ENCODE measurements at regions not wholly inside any gene's neighbourhood (a gene's known extent, or its start where the extent isn't known, plus 50 kb on each side); places are given as distances from the start of the nearest gene placed in this dataset.
"Not testable (repeated sequence)": the region's sequence is repeated elsewhere in the genome, so short reads cannot be mapped to it uniquely, and the experiment has no call there.

DNA sequence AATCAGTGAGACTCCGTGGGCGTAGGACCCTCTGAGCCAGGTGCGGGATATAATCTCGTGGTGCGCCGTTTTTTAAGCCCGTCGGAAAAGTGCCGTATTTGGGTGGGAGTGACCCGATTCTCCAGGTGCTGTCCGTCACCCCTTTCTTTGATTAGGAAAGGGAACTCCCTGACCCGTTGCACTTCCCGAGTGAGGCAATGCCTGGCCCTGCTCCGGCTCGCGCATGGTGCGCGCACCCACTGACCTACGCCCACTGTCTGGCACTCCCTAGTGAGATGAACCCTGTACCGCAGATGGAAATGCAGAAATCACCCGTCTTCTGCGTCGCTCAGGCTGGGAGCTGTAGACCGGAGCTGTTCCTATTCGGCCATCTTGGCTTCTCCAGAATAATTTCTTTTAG lies 612.3 kb downstream of the RAPGEF2 start:
- ATAC-seq; H3K36me3 Mint-ChIP-seq; DNase-seq (ENCODE audit: low spot score in 2 of 2); H3K27ac Mint-ChIP-seq: not testable (repeated sequence)
- H3K9me3 Mint-ChIP-seq, result peaks cover 0 to 10% of the 10 kb centered on the region in 2 donors

DNA sequence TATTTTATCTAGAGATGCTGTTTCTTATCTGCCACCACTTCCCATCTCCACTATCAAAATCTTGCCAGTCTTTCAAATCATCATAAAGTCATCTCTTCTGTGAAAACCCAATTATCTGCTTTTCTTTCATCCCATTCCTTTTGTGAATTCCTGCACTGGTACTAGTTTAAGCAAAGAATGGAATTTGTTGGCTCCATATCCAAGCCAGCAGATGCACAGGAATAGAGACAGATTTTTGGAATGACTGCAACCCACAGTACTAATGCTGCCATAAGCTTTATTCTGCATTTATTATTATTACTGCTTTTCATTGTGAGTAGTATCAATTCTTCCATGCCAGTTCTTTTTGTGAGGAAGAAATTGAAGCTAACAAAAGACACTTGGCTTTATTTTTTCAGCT lies 616.7 kb downstream of the RAPGEF2 start:
- Mint-ChIP-seq H3K9me3 (peaks cover 6 to 14% of the 10 kb centered on the region in 2 donors), H3K36me3 (no peaks in the 10 kb centered on the region), H3K27ac (no peak overlapping the region)
- ATAC-seq, result no peak
- no peak for DNase-seq (ENCODE audit: low spot score in 2 of 2)

DNA sequence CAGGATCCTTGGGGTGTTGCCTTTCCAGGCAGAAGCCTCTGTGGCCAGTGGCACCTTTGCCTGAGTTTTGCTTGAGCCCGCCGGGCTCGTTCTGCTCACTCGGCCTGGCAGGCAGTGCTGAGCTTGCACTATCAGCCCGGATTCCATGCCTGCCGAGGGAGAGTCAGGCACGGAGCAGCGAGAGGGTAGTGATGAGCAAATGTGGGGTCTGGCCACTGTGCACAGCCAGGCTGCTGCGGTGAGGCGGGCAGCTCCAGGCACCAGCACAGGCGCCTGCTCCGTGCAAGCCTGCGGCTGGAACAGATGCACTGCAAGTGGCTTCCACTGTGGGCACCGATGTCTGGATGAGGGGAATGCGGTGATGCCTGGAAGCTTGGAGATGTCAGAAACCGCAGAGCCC lies 619.2 kb downstream of the RAPGEF2 start:
- Mint-ChIP-seq H3K36me3 (no peaks in the 10 kb centered on the region), H3K9me3 (peaks cover 11 to 12% of the 10 kb centered on the region in 2 donors), H3K27ac (no peak overlapping the region)
- DNase-seq (ENCODE audit: low spot score in 2 of 2) (no peak), ATAC-seq (no peak)

DNA sequence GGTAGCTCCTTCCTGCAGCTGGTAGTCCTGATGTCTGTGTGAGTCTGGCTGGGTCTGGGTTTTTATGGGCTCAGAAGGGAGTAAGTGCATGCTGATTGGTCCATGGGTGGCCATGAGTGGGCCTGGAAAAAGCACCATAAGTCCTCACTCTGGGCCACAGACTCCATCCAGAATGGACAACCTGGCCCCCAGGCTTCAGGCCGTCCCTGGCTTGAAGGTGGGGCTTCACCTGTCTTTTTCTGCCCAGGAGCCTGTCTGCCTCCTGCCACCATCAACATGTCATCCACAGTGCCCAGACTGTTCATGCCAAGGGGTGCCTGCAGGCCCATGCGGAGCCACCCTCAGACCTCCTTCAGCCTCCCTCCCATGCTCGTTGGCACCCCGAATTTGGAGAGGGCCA lies 620.0 kb downstream of the RAPGEF2 start:
- Mint-ChIP-seq H3K27ac (no peak overlapping the region), H3K9me3 (peaks cover 12 to 13% of the 10 kb centered on the region in 2 donors), H3K36me3 (no peaks in the 10 kb centered on the region)
- ATAC-seq (no peak), DNase-seq (ENCODE audit: low spot score in 2 of 2) (no peak)

DNA sequence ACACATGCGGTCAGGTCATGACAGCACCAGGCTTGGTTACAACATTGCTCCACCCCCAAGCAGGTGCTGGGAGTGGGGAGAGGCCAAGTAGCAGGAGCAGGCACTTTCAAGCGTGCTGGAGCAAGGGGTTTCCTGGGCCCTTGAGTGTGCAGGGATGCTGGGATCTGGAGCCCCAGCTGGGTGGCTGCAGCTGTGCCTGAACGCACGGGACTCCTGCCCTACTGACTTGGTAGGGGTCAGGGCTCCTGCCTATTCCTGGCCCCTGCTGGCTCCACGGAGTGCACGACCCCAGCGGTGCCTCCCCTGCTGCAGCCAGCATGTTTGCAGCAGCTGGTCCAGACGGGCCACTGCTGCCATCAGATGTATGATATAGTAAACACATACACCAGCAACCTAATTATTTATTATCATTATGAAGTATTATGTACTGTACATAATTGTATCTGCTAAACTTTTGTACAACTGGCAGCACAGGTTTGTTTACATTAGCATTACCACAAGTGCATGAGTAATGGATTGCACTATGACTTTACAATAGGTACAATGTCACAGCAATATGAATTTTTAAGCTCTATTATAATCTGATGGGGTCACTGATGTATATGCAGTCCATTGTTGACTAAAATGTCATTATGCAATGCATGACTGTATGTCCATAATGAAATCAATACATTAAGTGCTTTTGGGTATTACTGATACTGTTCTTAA lies 620.6 kb downstream of the RAPGEF2 start:
- no peak for ATAC-seq
- DNase-seq (ENCODE audit: low spot score in 2 of 2), result no peak

DNA sequence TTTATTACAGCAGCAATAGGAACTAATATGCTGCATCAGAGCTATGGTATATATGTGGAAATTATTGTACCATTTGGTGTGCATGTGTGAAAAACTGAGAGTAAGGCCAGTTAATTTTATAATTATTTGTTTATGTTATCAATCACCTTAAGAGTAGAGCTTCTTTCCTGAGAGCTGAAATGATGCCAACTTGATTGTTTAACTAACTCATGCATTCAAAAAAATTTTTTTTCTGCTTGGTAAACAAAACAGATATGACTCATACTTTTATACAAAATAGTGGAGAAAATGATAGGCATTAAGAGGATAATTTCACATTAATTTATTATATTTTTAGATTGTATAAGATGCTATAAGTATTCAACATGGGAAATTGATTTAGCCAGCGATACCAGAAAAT lies 622.7 kb downstream of the RAPGEF2 start:
- ATAC-seq (no peak), DNase-seq (ENCODE audit: low spot score in 2 of 2) (no peak)
- no peak overlapping the region for H3K27ac Mint-ChIP-seq
- peaks cover 9 to 11% of the 10 kb centered on the region in 2 donors for H3K9me3 Mint-ChIP-seq
- H3K36me3 Mint-ChIP-seq, result no peaks in the 10 kb centered on the region

More for the DNA sequence above, 620.6 kb downstream of the RAPGEF2 start:
- no peaks in the 10 kb centered on the region for H3K36me3 Mint-ChIP-seq
- H3K27ac Mint-ChIP-seq, result no peak overlapping the region
- peaks cover 9 to 12% of the 10 kb centered on the region in 2 donors for H3K9me3 Mint-ChIP-seq

DNA sequence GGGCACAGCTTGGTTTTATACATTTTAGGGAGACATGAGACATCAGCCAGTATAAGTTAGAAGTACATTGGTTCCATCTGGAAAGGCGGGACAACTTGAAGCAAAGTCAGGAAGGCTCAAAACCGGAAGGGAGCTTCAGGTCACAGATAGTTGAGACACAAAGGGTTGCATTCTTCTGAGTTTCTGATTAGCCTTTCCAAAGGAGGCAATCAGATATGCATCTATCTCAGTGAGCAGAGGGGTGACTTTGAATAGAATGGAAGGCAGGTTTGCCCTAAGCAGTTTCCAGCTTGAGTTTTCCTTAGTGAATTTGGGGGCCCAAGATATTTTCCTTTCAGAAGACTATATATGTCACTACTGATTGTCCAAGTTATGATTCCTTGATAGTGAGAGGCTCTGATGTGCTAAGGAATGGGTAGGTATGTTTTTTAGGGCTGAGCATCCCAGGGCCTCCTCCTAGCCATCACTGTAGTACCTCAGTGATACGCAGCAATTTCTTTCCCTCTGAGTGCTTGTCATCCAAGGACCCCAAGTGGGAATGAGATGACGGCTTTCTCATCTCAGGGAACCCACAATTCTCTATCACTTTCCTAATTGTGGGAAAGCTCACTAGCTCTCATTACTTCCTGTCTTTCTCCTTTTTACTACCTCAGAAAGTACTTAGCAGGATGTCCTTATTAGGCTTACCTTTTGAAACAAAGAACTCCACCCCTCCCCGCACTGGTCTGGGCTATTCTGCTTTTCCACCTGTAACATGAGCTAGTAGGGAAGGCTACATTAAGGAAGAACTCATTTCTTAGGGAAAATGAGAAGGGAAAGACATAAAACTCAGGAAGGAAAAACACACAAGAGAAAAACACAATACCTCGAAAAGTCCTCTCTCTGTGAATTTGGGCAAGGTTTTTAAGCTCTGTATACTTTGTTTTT lies 632.7 kb downstream of the RAPGEF2 start:
- DNase-seq (ENCODE audit: low spot score in 2 of 2), result no peak
- H3K9me3 Mint-ChIP-seq, result peaks cover 3 to 9% of the 10 kb centered on the region in 2 donors
- no peak for ATAC-seq
- H3K36me3 Mint-ChIP-seq, result no peaks in the 10 kb centered on the region
- no peak overlapping the region for H3K27ac Mint-ChIP-seq

DNA sequence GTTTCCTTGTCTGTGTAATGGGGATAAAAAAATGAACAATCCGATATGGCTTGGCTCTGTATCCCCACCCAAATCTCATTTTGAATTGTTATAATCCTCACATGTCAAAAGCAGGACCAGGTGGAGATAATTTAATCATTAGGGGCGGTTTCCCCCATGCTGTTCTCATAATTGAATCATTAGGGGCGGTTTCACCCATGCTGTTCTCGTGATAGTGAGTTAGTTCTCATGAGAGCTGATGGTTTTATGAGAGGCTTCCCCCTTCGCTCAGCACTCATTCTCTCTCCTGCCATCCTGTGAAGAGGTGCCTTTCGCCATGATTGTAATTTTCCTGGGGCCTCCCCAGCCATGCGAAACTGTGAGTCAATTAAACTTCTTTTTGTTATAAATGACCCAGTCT lies 633.5 kb downstream of the RAPGEF2 start:
- DNase-seq (ENCODE audit: low spot score in 2 of 2) (no peak), ATAC-seq (no peak)
- Mint-ChIP-seq H3K27ac (no peak overlapping the region), H3K9me3 (peaks cover 9 to 14% of the 10 kb centered on the region in 2 donors), H3K36me3 (peaks cover 0 to under 1% of the 10 kb centered on the region in 2 donors)

DNA sequence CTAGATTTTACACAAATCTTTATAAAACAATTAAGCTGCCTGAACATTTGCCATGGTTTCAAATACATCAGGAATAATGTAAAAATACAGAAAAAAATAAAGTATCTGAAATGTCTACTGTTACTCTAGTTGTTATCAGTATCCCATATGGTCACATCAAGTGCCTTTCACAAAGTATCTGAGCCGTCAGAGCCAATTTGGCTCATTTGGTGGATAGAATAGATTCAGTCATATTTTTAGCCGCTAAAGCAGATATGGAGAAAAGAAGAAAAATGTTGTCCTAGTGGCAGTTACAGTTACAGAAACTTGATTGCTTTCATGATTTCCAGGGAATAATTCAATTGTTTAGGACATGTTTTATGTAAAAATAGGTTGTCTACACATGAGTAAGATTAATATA lies 641.1 kb downstream of the RAPGEF2 start:
- DNase-seq (ENCODE audit: low spot score in 2 of 2) (no peak), ATAC-seq (no peak)
- H3K36me3 Mint-ChIP-seq, result peaks cover 0 to 4% of the 10 kb centered on the region in 2 donors
- peaks cover 23% of the 10 kb centered on the region in 2 donors for H3K9me3 Mint-ChIP-seq
- no peak overlapping the region for H3K27ac Mint-ChIP-seq

DNA sequence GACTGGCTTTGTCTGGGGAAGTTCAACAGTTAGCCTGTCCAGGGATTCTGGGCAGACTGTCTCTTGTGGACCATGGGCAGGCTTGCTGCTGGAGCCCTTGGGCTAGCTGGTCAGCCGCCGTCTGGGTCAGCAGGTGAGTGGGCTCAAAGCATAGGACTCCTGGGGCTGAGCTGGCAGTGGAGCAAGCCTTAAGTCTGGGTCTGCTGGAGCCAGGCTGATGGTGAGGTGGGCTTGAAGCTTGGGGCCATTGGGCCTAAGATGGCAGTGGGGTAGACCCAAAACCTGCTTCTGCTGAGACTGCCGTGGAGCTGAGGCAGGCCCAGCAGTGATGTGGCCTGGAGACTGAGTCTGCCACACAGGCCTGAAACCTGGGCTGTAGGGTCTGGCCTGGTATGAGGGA lies 645.1 kb downstream of the RAPGEF2 start:
- DNase-seq (ENCODE audit: low spot score in 2 of 2), result no peak
- Mint-ChIP-seq H3K36me3 (no peaks in the 10 kb centered on the region), H3K9me3 (peaks cover 3 to 6% of the 10 kb centered on the region in 2 donors), H3K27ac (no peak overlapping the region)
- ATAC-seq, result no peak

DNA sequence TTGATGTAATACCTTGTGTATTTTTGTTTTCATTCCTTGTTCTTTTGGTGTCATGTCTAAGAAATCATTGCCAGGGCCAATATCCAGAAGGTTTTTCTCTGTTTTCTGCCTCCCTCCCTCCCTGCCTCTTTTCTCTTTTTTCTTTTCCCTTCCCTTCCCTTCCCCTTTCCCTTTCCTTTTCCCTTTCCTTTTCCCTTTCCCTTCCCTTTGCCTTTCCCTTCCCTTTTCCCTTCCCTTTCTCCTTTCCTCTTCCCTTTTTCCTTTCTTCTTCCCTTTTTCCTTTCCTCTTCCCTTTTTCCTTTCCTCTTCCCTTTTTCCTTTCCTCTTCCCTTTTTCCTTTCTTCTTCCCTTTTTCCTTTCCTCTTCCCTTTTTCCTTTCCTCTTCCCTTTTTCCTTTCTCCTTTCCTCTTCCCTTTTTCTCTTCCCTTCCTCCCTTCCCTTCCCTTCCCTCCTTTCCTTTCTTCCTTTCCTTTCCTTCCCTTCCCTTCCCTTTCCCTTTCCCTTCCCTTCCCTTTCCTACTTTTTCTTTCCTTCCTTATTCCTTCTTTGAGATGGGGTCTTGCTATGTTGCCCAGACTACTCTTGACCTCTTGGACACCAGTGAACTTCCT lies 646.1 kb downstream of the RAPGEF2 start:
- ATAC-seq, result no peak
- Mint-ChIP-seq H3K36me3 (no peaks in the 10 kb centered on the region), H3K27ac (no peak overlapping the region), H3K9me3 (peaks cover 0 to 5% of the 10 kb centered on the region in 2 donors)
- no peak for DNase-seq (ENCODE audit: low spot score in 2 of 2)

DNA sequence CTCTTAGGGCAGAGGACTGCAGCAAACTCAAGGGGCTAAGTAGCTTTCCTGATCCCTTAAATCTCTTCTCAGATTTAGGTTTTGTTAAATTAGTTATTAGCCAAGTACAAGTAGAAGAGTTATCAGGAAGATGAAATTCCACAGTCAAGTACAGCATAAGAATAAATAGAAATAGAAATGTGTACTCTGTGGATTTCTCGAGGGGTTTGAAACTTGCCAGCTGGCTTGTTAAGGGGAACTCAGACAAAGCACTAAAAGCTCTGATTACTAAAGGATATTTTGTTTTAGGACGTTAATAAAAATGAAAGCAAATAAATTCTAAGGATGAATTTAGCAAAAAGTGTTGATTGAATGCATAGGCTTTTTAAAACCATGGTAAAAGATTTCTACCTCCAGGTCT lies 654.6 kb downstream of the RAPGEF2 start:
- ATAC-seq (no peak), DNase-seq (ENCODE audit: low spot score in 2 of 2) (no peak)
- Mint-ChIP-seq H3K27ac (no peak overlapping the region), H3K36me3 (peaks cover 0 to 6% of the 10 kb centered on the region in 2 donors), H3K9me3 (peaks cover 5 to 8% of the 10 kb centered on the region in 2 donors)

DNA sequence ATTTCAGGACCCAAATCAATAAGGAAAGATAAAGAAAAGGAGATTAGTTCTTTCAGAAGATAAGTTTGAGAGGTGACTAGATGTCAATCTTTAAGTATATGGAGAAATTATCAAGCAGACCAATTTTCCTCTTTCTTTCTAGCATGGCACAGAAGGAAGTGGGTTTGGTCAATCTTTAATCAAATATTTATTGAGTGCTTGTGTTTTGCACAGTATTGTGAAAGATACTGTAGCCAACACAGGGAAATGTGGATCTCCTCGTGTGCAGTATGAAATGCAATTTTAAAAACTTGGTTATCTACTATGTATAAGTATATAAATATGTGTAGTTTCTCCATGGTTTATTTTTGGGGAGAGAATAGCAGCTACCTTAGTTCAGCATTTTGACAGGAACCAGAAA lies 655.2 kb downstream of the RAPGEF2 start:
- Mint-ChIP-seq H3K9me3 (peaks cover 5 to 8% of the 10 kb centered on the region in 2 donors), H3K36me3 (peaks cover 0 to 6% of the 10 kb centered on the region in 2 donors), H3K27ac (no peak overlapping the region)
- DNase-seq (ENCODE audit: low spot score in 2 of 2), result no peak
- no peak for ATAC-seq

DNA sequence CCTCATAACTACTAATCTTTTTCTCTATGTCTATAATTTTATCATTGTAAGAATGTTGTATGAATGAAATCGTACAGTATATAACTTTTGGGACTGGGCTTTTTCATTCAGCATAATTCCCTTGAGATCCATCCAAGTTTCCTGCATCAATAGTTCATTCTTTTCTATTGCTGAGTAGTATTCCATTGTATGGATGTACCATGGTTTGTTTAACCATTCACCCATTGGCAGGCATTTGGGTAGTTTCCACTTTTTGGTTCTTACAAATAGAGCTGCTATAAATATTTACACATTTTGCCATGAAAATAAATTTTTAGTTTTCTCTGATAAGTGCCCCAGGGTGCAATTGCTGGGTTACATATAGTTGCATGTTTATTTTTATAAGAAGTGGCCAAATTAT lies 659.8 kb downstream of the RAPGEF2 start:
- Mint-ChIP-seq H3K27ac (no peak overlapping the region), H3K36me3 (no peaks in the 10 kb centered on the region), H3K9me3 (no peaks in the 10 kb centered on the region)
- no peak for ATAC-seq
- no peak for DNase-seq (ENCODE audit: low spot score in 2 of 2)

DNA sequence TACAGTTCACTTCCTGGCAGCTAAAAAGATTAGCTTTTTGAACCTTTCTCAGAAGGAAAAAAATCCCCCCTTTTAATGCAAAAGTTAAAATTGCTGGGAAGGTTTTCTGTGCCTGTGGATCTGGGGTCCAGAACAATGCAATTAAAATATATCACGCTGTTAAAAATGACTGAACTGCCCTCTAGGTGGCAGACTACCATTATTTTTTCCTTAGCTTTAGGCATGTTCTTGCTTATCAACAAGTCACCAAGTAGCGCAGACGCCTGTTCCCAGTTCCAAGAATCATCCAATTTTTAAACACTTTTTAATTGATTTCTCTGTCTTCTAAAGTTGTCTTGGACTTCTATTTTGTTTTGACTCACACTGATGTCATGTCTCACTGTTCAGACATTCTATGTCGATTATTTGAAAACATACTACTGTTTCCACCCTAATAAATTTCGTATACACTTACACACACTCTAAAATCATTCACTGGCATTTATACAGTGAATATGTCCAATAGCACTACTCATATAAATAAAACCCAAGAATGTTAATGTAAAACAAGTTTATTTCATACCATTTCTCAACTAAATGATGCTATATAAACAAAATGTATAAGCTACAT lies 661.6 kb downstream of the RAPGEF2 start:
- H3K27ac Mint-ChIP-seq, result no peak overlapping the region
- H3K36me3 Mint-ChIP-seq, result no peaks in the 10 kb centered on the region
- ATAC-seq (no peak), DNase-seq (ENCODE audit: low spot score in 2 of 2) (no peak)
- no peaks in the 10 kb centered on the region for H3K9me3 Mint-ChIP-seq

DNA sequence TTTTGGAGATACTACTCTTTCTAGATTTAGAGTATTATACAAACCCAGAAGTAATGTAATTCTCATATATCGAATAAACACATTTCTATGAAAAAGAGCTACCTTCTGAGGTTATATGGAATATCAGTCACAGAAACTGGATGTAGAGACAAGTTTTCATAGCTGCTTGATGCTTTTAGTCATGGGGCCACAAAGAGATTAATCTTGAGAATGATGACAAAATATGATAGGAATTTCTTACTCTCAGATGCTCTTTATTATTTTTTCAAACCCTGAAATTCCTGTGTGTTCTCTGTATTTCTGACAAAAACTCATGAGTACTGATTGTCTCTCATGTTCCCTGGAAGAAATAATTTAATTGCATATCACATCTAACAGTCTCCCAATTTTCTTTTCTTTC lies 662.5 kb downstream of the RAPGEF2 start:
- Mint-ChIP-seq H3K36me3 (no peaks in the 10 kb centered on the region), H3K9me3 (no peaks in the 10 kb centered on the region), H3K27ac (no peak overlapping the region)
- ATAC-seq (no peak), DNase-seq (ENCODE audit: low spot score in 2 of 2) (no peak)

DNA sequence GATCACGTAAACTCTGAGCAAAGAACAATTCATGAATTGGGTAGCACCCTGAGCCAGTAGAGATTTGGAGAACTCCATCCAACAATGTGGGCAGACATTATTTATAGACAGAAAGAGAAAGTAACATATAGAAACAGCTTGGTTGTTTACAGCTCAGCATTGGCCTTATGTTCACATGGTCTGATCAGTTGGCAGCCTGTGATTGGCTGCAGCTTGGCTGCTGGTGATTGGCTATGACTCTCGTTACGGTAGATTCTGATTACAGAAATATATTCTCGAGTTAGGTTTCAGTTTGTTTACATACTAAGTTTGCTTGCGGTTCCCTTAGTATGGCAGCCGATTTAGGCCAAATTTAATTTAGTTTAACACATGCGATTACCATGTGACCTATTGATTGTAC lies 663.4 kb downstream of the RAPGEF2 start:
- DNase-seq (ENCODE audit: low spot score in 2 of 2), result no peak
- no peaks in the 10 kb centered on the region for H3K36me3 Mint-ChIP-seq
- no peaks in the 10 kb centered on the region for H3K9me3 Mint-ChIP-seq
- ATAC-seq, result no peak
- no peak overlapping the region for H3K27ac Mint-ChIP-seq
